Large intestine (tissue), 3 donors: ENCODE measurements at regions not wholly inside any gene's neighbourhood (a gene's known extent, or its start where the extent isn't known, plus 50 kb on each side); places are given as distances from the start of the nearest gene placed in this dataset.
"Not testable (repeated sequence)": the region's sequence is repeated elsewhere in the genome, so short reads cannot be mapped to it uniquely, and the experiment has no call there.

Experiments
- DNase-seq, 2 donors: peaks; one replicate each; pipeline versions ENCODE4 v3.0.0 to v3.0.0-alpha.2; 2013
- H3K27ac ChIP-seq: one replicate; pipeline ENCODE4 v1.5.1; 2013; ENCODE audit warnings: low read length
- H3K27me3 ChIP-seq: 2 replicates; pipeline ENCODE4 v1.6.1; 2013; ENCODE audit warnings: low read length; ENCODE audit not compliant: control insufficient read depth, insufficient read depth
- H3K36me3 ChIP-seq: 2 replicates; pipeline ENCODE4 v1.6.1; 2013; ENCODE audit warnings: low read length; ENCODE audit not compliant: control insufficient read depth, insufficient read depth
- H3K4me1 ChIP-seq: one replicate; pipeline ENCODE4 v1.6.1; 2013; ENCODE audit warnings: low read length; ENCODE audit not compliant: control insufficient read depth, insufficient read depth
- H3K4me3 ChIP-seq: one replicate; pipeline ENCODE4 v1.5.1; 2013; ENCODE audit warnings: low read length
- H3K9me3 ChIP-seq: one replicate; pipeline ENCODE4 v1.6.1; 2013; ENCODE audit warnings: mild to moderate bottlenecking, low read depth, low read length, moderate library complexity; ENCODE audit not compliant: control insufficient read depth
- WGBS: methylation state at CpG from one replicate; pipeline ENCODE4 v1.1.5; 2013; ENCODE audit warnings: low lambda C conversion rate; ENCODE audit not compliant: insufficient coverage; 5-methylcytosine and 5-hydroxymethylcytosine counted together

- H3K9me3 ChIP-seq, H3K27me3 ChIP-seq, H3K27ac ChIP-seq, DNase-seq, H3K36me3 ChIP-seq, H3K4me3 ChIP-seq, H3K4me1 ChIP-seq: not testable (repeated sequence)
- no CpG with 5 or more reads among the region's 1 CpG for WGBS
Measured at GRCh38 chr11:13218685-13219084, 58.9 kb upstream of the BMAL1 start.

- Histone ChIP-seq H3K4me3 (no peak overlapping the region), H3K27me3 (no peaks in the 10 kb centered on the region), H3K36me3 (no peaks in the 10 kb centered on the region), H3K27ac (no peak overlapping the region), H3K9me3 (no peaks in the 10 kb centered on the region), H3K4me1 (no peaks in the 10 kb centered on the region)
- no CpG with 5 or more reads among the region's 3 CpGs for WGBS
- DNase-seq, result no peak
Measured at GRCh38 chr11:13220148-13220547, 57.4 kb upstream of the BMAL1 start.

DNA sequence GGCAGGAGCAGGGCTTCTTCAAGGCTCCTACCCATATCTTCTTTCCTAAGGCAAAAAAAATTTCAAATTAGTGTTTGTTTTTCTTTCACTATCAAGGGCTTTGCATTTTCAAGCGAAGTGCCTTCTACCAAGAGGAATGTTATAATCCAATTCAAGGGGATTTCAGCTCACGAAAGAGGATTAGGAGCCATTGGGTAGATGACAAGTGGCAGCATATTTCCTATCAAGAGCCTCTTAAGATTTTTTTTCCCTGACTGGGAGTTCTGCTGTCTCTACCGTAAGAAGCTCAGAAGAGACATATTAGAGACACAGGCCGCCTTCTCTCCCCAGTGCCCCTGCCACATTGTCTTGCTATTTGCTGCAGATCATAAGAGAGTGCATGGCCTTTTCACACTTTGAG is 55.9 kb upstream of the BMAL1 start:
- H3K27ac ChIP-seq, result no peak overlapping the region
- DNase-seq, result no peak
- H3K36me3 ChIP-seq, result no peaks in the 10 kb centered on the region
- 100% methylated on average over 2 of the region's 4 CpGs for WGBS
- no peaks in the 10 kb centered on the region for H3K9me3 ChIP-seq
- no peaks in the 10 kb centered on the region for H3K4me1 ChIP-seq
- H3K4me3 ChIP-seq, result no peak overlapping the region
- H3K27me3 ChIP-seq, result peaks cover 6% of the 10 kb centered on the region

- Histone ChIP-seq H3K9me3 (no peaks in the 10 kb centered on the region), H3K36me3 (no peaks in the 10 kb centered on the region), H3K27ac (no peak overlapping the region), H3K4me3 (no peak overlapping the region), H3K27me3 (peaks cover 6% of the 10 kb centered on the region), H3K4me1 (no peaks in the 10 kb centered on the region)
- DNase-seq, result no peak
- WGBS, result 100% methylated on average over 1 of the region's 3 CpGs
Measured at GRCh38 chr11:13222285-13222684, 55.3 kb upstream of the BMAL1 start.

DNA sequence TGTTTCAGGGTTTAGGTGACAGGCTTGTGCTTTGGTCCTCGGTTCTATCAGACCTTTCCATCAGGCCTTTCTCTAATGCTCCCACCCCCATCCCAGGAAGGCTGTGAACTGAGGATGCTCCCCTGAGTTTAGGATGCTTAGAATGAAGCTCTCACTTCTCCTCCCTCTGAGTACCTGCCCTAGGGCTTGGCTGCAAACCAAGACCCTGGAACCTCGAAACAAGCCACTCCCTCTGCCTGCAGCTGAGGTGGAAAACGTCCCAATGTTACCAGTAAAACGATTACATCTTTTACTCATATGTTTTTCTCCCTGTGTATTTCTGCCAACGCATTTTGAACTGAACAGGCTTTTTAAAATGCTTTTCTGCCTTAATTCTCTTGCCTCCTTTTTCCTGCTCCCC is 54.5 kb upstream of the BMAL1 start:
- no peaks in the 10 kb centered on the region for H3K36me3 ChIP-seq
- 29% methylated on average over 3 of the region's 5 CpGs for WGBS
- no peak overlapping the region for H3K4me3 ChIP-seq
- H3K9me3 ChIP-seq, result no peaks in the 10 kb centered on the region
- H3K27ac ChIP-seq, result no peak overlapping the region
- H3K4me1 ChIP-seq, result no peaks in the 10 kb centered on the region
- DNase-seq, result no peak
- H3K27me3 ChIP-seq, result peaks cover 6% of the 10 kb centered on the region

DNA sequence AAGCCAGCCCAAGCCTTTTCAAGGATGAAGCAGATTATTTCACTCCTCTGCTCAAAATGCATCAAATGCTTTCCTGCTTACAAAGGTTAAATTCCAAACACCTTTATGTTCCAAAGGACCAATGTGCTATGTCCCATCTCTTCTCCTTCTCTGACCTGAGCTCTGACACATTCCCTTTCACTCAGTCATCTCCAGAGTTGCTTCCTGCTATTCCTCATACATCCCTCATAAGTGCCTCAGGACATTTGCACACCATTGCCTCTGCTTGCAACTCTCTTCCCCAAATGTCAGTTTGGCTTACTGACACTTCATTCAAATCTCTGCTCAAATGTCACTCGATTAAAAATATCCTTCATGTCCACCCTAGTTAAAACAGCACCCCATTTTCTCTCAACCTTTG is 53.3 kb upstream of the BMAL1 start:
- H3K27ac ChIP-seq, result no peak overlapping the region
- no peaks in the 10 kb centered on the region for H3K36me3 ChIP-seq
- WGBS, result no CpG with 5 or more reads among the region's 1 CpG
- no peak overlapping the region for H3K4me3 ChIP-seq
- H3K27me3 ChIP-seq, result peaks cover 6% of the 10 kb centered on the region
- H3K9me3 ChIP-seq, result no peaks in the 10 kb centered on the region
- H3K4me1 ChIP-seq, result no peaks in the 10 kb centered on the region
- no peak for DNase-seq

DNA sequence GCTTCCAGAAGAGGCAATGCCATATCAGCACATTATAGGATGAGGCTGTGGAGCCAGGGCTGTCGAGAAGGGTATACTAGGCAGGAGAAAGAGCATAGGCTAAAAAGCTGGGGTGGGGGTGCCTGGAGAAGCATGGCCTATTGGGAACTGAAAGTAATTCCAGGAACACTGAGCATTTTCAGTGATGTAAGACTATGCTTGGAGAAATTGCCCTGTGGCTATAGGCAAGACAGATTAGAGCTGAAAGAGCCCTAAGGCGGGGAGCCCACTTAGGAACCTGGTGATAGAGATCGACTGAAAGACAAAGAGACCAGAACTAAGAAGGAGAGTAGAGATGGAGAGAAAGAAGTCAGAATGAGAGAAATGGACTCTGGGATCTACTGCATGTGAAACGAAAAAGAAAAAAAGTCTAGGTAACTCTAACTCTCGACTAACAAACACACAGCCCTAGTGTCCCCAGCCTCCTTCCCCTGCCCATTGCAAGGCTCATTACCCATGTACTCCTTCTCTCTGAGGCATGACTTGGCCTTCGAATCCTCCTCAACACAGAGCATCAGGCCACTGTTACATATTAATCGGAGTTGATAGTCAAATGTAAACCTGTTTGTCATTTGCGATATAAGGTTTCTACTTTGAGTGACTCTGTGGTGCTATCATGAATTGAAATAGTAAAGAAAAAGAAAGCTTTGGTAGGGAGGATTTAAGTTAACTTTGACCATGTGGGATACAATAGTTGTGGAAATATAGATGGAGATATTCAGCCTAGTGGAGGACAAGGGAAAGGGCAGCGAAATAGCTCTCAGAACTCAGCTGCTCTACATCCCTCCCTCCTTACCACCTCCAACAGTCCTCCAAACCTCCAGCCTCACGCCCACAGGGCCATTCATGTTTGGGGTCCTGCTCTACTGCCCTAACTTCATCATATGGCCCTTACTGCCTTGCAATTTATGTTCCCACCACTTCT is 52.3 kb upstream of the BMAL1 start:
- whole genome bisulfite sequencing, result 92% methylated on average over 5 of the region's 10 CpGs

DNA sequence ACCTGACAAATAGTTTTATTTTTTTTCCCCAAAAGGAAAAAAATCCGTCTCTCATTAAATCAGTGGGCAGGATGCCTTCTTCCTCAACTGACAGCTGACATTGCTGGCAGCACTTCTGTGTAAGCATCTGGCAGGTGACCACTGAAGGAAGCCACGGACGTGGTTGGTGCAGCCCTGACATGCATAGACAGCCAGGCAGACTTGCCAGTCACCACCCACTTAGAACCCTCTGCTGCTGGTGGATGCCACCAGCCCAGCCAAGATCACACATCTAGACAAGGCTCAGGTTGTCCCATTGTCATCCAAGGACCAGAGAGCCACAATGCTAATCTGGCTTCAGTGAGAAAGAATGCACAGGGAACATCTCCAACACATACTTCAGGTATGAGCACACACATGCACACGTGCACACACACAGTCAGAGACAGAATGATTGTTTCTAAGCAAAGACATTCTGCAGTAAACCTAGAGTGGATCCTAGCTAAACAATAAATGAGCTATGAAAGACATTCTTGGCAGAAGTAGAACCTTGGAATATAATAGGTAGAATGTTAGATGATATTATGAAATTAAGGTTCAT is 49.8 kb upstream of the BMAL1 start:
- DNase-seq, result no peak
- WGBS, result no CpG with 5 or more reads among the region's 4 CpGs
- H3K27ac ChIP-seq, result no peak overlapping the region
- H3K9me3 ChIP-seq, result no peaks in the 10 kb centered on the region
- no peaks in the 10 kb centered on the region for H3K36me3 ChIP-seq
- H3K27me3 ChIP-seq, result peaks cover 6% of the 10 kb centered on the region
- no peak overlapping the region for H3K4me3 ChIP-seq
- H3K4me1 ChIP-seq, result no peaks in the 10 kb centered on the region

More for the DNA sequence above, 52.3 kb upstream of the BMAL1 start:
- H3K36me3 ChIP-seq, result no peaks in the 10 kb centered on the region
- no peaks in the 10 kb centered on the region for H3K4me1 ChIP-seq
- peaks cover 6% of the 10 kb centered on the region for H3K27me3 ChIP-seq
- H3K4me3 ChIP-seq, result no peak overlapping the region
- no peaks in the 10 kb centered on the region for H3K9me3 ChIP-seq
- DNase-seq, result no peak
- no peak overlapping the region for H3K27ac ChIP-seq
